Left ventricle myocardium inferior (tissue), 1 donor: ENCODE measurements at regions not wholly inside any gene's neighbourhood (a gene's known extent, or its start where the extent isn't known, plus 50 kb on each side); places are given as distances from the start of the nearest gene placed in this dataset.

ENCODE experiments used
- DNase-seq: peaks from one replicate; pipeline ENCODE4 v3.0.0-alpha.2; 2020
- H3K27ac ChIP-seq: fragments of 200-600 bp; replicated peaks from 2 replicates; pipeline ENCODE4 v1.8.0; 2021
- H3K27me3 ChIP-seq: fragments of 200-600 bp; 2 replicates; pipeline ENCODE4 v1.8.0; 2021; ENCODE audit warnings: low read depth
- H3K36me3 ChIP-seq: fragments of 200-600 bp; 2 replicates; pipeline ENCODE4 v1.8.0; 2021
- H3K4me1 ChIP-seq: fragments of 200-600 bp; 2 replicates; pipeline ENCODE4 v1.8.0; 2021
- H3K4me3 ChIP-seq: fragments of 200-600 bp; 2 replicates; pipeline ENCODE4 v1.8.0; 2021; ENCODE audit warnings: mild to moderate bottlenecking, moderate library complexity
- H3K9me3 ChIP-seq: fragments of 200-600 bp; replicated peaks from 2 replicates; pipeline ENCODE4 v1.8.0; 2021
- CTCF ChIP-seq: fragments of 200-600 bp; IDR thresholded peaks from 2 replicates; pipeline ENCODE4 v1.8.0; 2021; ENCODE audit warnings: antibody characterized with exemption, mild to moderate bottlenecking, borderline replicate concordance
- intact Hi-C: fragments of 100-400 bp; cut with micrococcal nuclease; formaldehyde crosslinking; loops from one replicate; pipeline ENCODE4 v1.11.0; 2022
- donor health status: DM: no; HTN: yes; CAD: no; lungs with severe emphysema.

GRCh38 chr5:100252944-100253343 is 282.2 kb upstream of the FAM174A start:
- H3K4me1 ChIP-seq, result no peaks in the 10 kb centered on the region
- no peaks in the 10 kb centered on the region for H3K36me3 ChIP-seq
- no peak overlapping the region for H3K27ac ChIP-seq
- H3K9me3 ChIP-seq, result no peaks in the 10 kb centered on the region
- no peak overlapping the region for H3K4me3 ChIP-seq
- no peak for DNase-seq
- no peak for TF ChIP-seq CTCF
- intact Hi-C loops, result no loop called here
- no peaks in the 10 kb centered on the region for H3K27me3 ChIP-seq

- TF ChIP-seq CTCF, result no peak
- H3K9me3 ChIP-seq, result no peaks in the 10 kb centered on the region
- no peaks in the 10 kb centered on the region for H3K36me3 ChIP-seq
- H3K27ac ChIP-seq, result no peak overlapping the region
- intact Hi-C loops, result no loop called here
- H3K27me3 ChIP-seq, result no peaks in the 10 kb centered on the region
- H3K4me1 ChIP-seq, result no peaks in the 10 kb centered on the region
- H3K4me3 ChIP-seq, result no peak overlapping the region
- DNase-seq, result no peak
These were observed 283.1 kb upstream of the FAM174A start for GRCh38 chr5:100252037-100252436.

- intact Hi-C loops, result no loop called here
- no peaks in the 10 kb centered on the region for H3K36me3 ChIP-seq
- no peak overlapping the region for H3K27ac ChIP-seq
- H3K27me3 ChIP-seq, result no peaks in the 10 kb centered on the region
- H3K4me3 ChIP-seq, result no peak overlapping the region
- no peaks in the 10 kb centered on the region for H3K9me3 ChIP-seq
- TF ChIP-seq CTCF, result no peak
- H3K4me1 ChIP-seq, result no peaks in the 10 kb centered on the region
- no peak for DNase-seq
These were observed 285.3 kb upstream of the FAM174A start for GRCh38 chr5:100249884-100250269.

- no peaks in the 10 kb centered on the region for H3K4me1 ChIP-seq
- H3K27ac ChIP-seq, result no peak overlapping the region
- H3K27me3 ChIP-seq, result no peaks in the 10 kb centered on the region
- no peaks in the 10 kb centered on the region for H3K36me3 ChIP-seq
- DNase-seq, result no peak
- intact Hi-C loops, result no loop called here
- TF ChIP-seq CTCF, result no peak
- H3K4me3 ChIP-seq, result no peak overlapping the region
- no peaks in the 10 kb centered on the region for H3K9me3 ChIP-seq
These were observed 285.8 kb upstream of the FAM174A start for GRCh38 chr5:100249211-100249883.

- DNase-seq, result no peak
- H3K9me3 ChIP-seq, result peaks cover 35% of the 10 kb centered on the region
- H3K4me1 ChIP-seq, result no peaks in the 10 kb centered on the region
- no peak for TF ChIP-seq CTCF
- no peaks in the 10 kb centered on the region for H3K36me3 ChIP-seq
- H3K27me3 ChIP-seq, result no peaks in the 10 kb centered on the region
- intact Hi-C loops, result no loop called here
- H3K4me3 ChIP-seq, result no peak overlapping the region
- no peak overlapping the region for H3K27ac ChIP-seq
These were observed 302.4 kb upstream of the FAM174A start for GRCh38 chr5:100232736-100233135.
